GM19023 (cell line): ENCODE measurements at regions not wholly inside any gene's neighbourhood (a gene's known extent, or its start where the extent isn't known, plus 50 kb on each side); places are given as distances from the start of the nearest gene placed in this dataset.

Experiments
- ATAC-seq: cut with Tn5 transposase; IDR thresholded peaks from one replicate; pipeline ENCODE4 v1.9.1; 2021; ENCODE audit warnings: mild to moderate bottlenecking, moderate library complexity; ENCODE audit not compliant: unreplicated experiment

- no peak for ATAC-seq
These were observed 100.8 kb upstream of the WASF3 start for GRCh38 chr13:26456650-26457049.

- no peak for ATAC-seq
These were observed 100.3 kb upstream of the WASF3 start for GRCh38 chr13:26457212-26457611.

- ATAC-seq = no peak
These were observed 99.2 kb upstream of the WASF3 start for GRCh38 chr13:26458196-26458749.

- no peak for ATAC-seq
These were observed 98.0 kb upstream of the WASF3 start for GRCh38 chr13:26459276-26460131.

GRCh38 chr13:26460648-26461047, 96.8 kb upstream of the WASF3 start:
- no peak for ATAC-seq

- ATAC-seq = no peak
These were observed 94.2 kb upstream of the WASF3 start for GRCh38 chr13:26463296-26463695.

- ATAC-seq = no peak
These were observed 93.6 kb upstream of the WASF3 start for GRCh38 chr13:26463848-26464247.

GRCh38 chr13:26465514-26465913, 92.0 kb upstream of the WASF3 start:
- ATAC-seq = no peak

GRCh38 chr13:26465954-26466353, 91.5 kb upstream of the WASF3 start:
- no peak for ATAC-seq

GRCh38 chr13:26468265-26468801, 89.2 kb upstream of the WASF3 start:
- no peak for ATAC-seq

GRCh38 chr13:26469602-26470001, 87.9 kb upstream of the WASF3 start:
- no peak for ATAC-seq

GRCh38 chr13:26471807-26472206, 85.7 kb upstream of the WASF3 start:
- no peak for ATAC-seq

GRCh38 chr13:26473571-26474230, 83.8 kb upstream of the WASF3 start:
- no peak for ATAC-seq

GRCh38 chr13:26474286-26474685, 83.2 kb upstream of the WASF3 start:
- ATAC-seq = no peak

GRCh38 chr13:26475176-26476110, 82.0 kb upstream of the WASF3 start:
- ATAC-seq = no peak

GRCh38 chr13:26476111-26476781, 81.2 kb upstream of the WASF3 start:
- no peak for ATAC-seq

- no peak for ATAC-seq
These were observed 80.7 kb upstream of the WASF3 start for GRCh38 chr13:26476782-26477142.

GRCh38 chr13:26477681-26478080, 79.8 kb upstream of the WASF3 start:
- ATAC-seq = no peak

- no peak for ATAC-seq
These were observed 77.1 kb upstream of the WASF3 start for GRCh38 chr13:26480246-26480855.
